Adrenal gland (tissue), 5 donors: ENCODE measurements at regions not wholly inside any gene's neighbourhood (a gene's known extent, or its start where the extent isn't known, plus 50 kb on each side); places are given as distances from the start of the nearest gene placed in this dataset.

Experiments
- POLR2A ChIP-seq, 2 donors: fragments of 450-650 bp; IDR thresholded peaks; one replicate each; pipeline ENCODE4 v1.6.1; 2017; ENCODE audit warnings: antibody characterized with exemption in 2 of 2, mild to moderate bottlenecking in 2 of 2, moderate library complexity in 1 of 2
- TF ChIP-seq, protein P1 (sequence below), 6 experiments: fragments of 450-650 bp in 4 of 6; fragments of 200-600 bp in 2 of 6; sonication (generic) in 1 of 6; IDR thresholded peaks; 1 replicate in 5 of 6; 2 replicates in 1 of 6; pipeline versions ENCODE4 v1.5.1 to v1.8.0; 2016 to 2021; ENCODE audit warnings: antibody characterized with exemption in 6 of 6, mild to moderate bottlenecking in 2 of 6, moderate library complexity in 1 of 6
- donor health status: DM: no; HTN: no; CAD: no.

DNA sequence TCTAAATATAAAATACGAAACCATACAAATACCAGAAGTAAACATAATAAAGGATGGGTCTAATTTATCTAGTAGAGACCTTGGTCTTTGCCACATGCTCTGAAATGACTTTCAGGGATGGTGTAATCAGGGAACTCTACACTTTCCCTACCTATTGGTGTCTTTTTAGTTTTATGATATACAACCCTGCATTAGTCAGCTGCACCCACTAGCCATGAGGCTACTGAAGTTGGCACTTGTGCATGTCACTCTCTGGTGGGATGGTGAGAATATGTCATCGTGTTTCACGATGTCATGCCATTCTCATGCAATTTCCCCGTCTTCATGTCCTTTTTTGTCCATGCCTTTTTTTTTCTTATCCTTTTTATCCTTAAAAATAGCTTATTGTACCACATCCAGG is 234.9 kb upstream of the ACTBL2 start:
- TF ChIP-seq, protein P1, sequence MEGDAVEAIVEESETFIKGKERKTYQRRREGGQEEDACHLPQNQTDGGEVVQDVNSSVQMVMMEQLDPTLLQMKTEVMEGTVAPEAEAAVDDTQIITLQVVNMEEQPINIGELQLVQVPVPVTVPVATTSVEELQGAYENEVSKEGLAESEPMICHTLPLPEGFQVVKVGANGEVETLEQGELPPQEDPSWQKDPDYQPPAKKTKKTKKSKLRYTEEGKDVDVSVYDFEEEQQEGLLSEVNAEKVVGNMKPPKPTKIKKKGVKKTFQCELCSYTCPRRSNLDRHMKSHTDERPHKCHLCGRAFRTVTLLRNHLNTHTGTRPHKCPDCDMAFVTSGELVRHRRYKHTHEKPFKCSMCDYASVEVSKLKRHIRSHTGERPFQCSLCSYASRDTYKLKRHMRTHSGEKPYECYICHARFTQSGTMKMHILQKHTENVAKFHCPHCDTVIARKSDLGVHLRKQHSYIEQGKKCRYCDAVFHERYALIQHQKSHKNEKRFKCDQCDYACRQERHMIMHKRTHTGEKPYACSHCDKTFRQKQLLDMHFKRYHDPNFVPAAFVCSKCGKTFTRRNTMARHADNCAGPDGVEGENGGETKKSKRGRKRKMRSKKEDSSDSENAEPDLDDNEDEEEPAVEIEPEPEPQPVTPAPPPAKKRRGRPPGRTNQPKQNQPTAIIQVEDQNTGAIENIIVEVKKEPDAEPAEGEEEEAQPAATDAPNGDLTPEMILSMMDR (IDR thresholded peaks at IDR 0.05): no peak
- TF ChIP-seq POLR2A (IDR thresholded peaks at IDR 0.05): no peak
